HCT116 (cell line): ENCODE measurements at regions not wholly inside any gene's neighbourhood (a gene's known extent, or its start where the extent isn't known, plus 50 kb on each side); places are given as distances from the start of the nearest gene placed in this dataset.

Experiments
- ATAC-seq: fragments of 200-7000 bp; cut with Tn5 transposase; 2 replicates; pipeline ENCODE4 v1.9.1; 2020; ENCODE audit warnings: mild to moderate bottlenecking, moderate library complexity
- BruUV-seq: library from RNA; stranded (reverse); fragments of 400-500 nt; replicated peaks from 2 replicates; lab custom pipeline; 2021; lab: Mats Ljungman, UMichigan
- CTCF ChIA-PET: fragments of 300-600 bp; sonication (Branson Sonifier 250); formaldehyde crosslinking; loops from one replicate; lab custom pipeline; 2021; ENCODE audit warnings: antibody characterized with exemption; lab: Charles Lee
- POLR2A ChIA-PET: fragments of 300-600, 350-600 bp; sonication (Branson Sonifier 250); formaldehyde crosslinking; loops from one replicate; lab custom pipeline; 2021; ENCODE audit warnings: antibody characterized with exemption; lab: Charles Lee
- RAD21 ChIA-PET, 2 experiments: fragments of 300-600 bp; sonication (Branson Sonifier 250); formaldehyde crosslinking; loops; one replicate each; lab custom pipeline; 2023; ENCODE audit warnings: low total read pairs in 2 of 2; ENCODE audit not compliant: uncharacterized antibody in 2 of 2, unreplicated experiment in 2 of 2, low non-redundant PET in 1 of 2; lab: Charles Lee
- DNase-seq: peaks from one replicate; pipeline ENCODE4 v3.0.0-alpha.2; 2010; ENCODE audit warnings: low read depth, low spot score
- H2AFZ ChIP-seq: fragments of 200-600 bp; shearing (Covaris generic), sonication (generic); 2 replicates; pipeline ENCODE4 v1.6.1; 2017; ENCODE audit warnings: low read depth, mixed run types, mixed read lengths, antibody characterized with exemption, low read length; ENCODE audit not compliant: poor library complexity, severe bottlenecking
- H3K27ac ChIP-seq: 2 replicates; pipeline ENCODE4 v1.5.1; 2012; ENCODE audit warnings: low read depth, low read length
- H3K27me3 ChIP-seq: fragments of 200-600 bp; sonication (generic); 2 replicates; pipeline ENCODE4 v1.6.1; 2016; ENCODE audit warnings: mixed run types, low read length, mixed read lengths; ENCODE audit not compliant: insufficient read depth
- H3K36me3 ChIP-seq, 2 experiments: fragments of 200-500 bp in 1 of 2; fragments of 200-600 bp in 1 of 2; sonication (Bioruptor generic) in 1 of 2; sonication (generic) in 1 of 2; 2 replicates each; pipeline versions ENCODE4 v1.5.1 to v1.6.1; 2014 to 2016; ENCODE audit warnings: low read length in 2 of 2, inconsistent platforms in 1 of 2, mixed read lengths in 1 of 2, mixed run types in 1 of 2; ENCODE audit not compliant: insufficient read depth in 2 of 2, control insufficient read depth in 1 of 2
- H3K4me1 ChIP-seq, 2 experiments: fragments of 200-600 bp in 1 of 2; sonication (generic) in 1 of 2; 2 replicates each; pipeline versions ENCODE4 v1.5.1 to v1.6.1; 2012 to 2017; ENCODE audit warnings: low read length in 2 of 2, inconsistent platforms in 1 of 2, mild to moderate bottlenecking in 1 of 2, mixed read lengths in 1 of 2, mixed run types in 1 of 2, moderate library complexity in 1 of 2; ENCODE audit not compliant: insufficient read depth in 2 of 2, control insufficient read depth in 1 of 2
- H3K4me2 ChIP-seq: fragments of 200-600 bp; sonication (generic); 2 replicates; pipeline ENCODE4 v1.6.1; 2017; ENCODE audit warnings: mixed run types, low read length, mixed read lengths
- H3K4me3 ChIP-seq, 2 experiments: fragments of 200-600 bp in 1 of 2; sonication (generic) in 1 of 2; replicated peaks in 1 of 2; 2 replicates each; pipeline ENCODE4 v1.5.1; 2011 to 2016; ENCODE audit warnings: low read length in 2 of 2, control low read depth in 1 of 2, low read depth in 1 of 2, mild to moderate bottlenecking in 1 of 2, mixed read lengths in 1 of 2, mixed run types in 1 of 2
- H3K79me2 ChIP-seq: fragments of 200-600 bp; sonication (generic); 2 replicates; pipeline ENCODE4 v1.6.1; 2017; ENCODE audit warnings: mild to moderate bottlenecking, mixed run types, low read length, moderate library complexity, mixed read lengths; ENCODE audit not compliant: insufficient read depth
- H3K9ac ChIP-seq: fragments of 200-600 bp; sonication (generic); 2 replicates; pipeline ENCODE4 v1.6.1; 2016; ENCODE audit warnings: low read length, mixed read lengths
- H3K9me2 ChIP-seq: fragments of 200-600 bp; sonication (generic), shearing (Covaris generic); 2 replicates; pipeline ENCODE4 v1.6.1; 2017; ENCODE audit warnings: mixed run types, mild to moderate bottlenecking, moderate library complexity; ENCODE audit not compliant: insufficient read depth
- H3K9me3 ChIP-seq, 2 experiments: fragments of 200-500 bp in 1 of 2; fragments of 200-600 bp in 1 of 2; sonication (Bioruptor generic) in 1 of 2; sonication (generic) in 1 of 2; 2 replicates each; pipeline ENCODE4 v1.6.1; 2014 to 2017; ENCODE audit warnings: low read length in 2 of 2, mixed read lengths in 2 of 2, inconsistent platforms in 1 of 2, low read depth in 1 of 2, mild to moderate bottlenecking in 1 of 2, mixed run types in 1 of 2, moderate library complexity in 1 of 2; ENCODE audit not compliant: control insufficient read depth in 1 of 2, insufficient read depth in 1 of 2
- H4K20me1 ChIP-seq: fragments of 200-600 bp; sonication (generic), shearing (Covaris generic); 2 replicates; pipeline ENCODE4 v1.6.1; 2017; ENCODE audit warnings: mixed run types, mild to moderate bottlenecking, moderate library complexity; ENCODE audit not compliant: insufficient read depth
- EZH2 ChIP-seq: fragments of 200-600 bp; sonication (generic); IDR thresholded peaks from 2 replicates; pipeline ENCODE4 v1.6.1; 2017; ENCODE audit warnings: antibody characterized with exemption, mixed run types
- EZH2phosphoT487 ChIP-seq: fragments of 200-600 bp; IDR thresholded peaks from 2 replicates; pipeline ENCODE4 v1.6.1; 2018; ENCODE audit warnings: antibody characterized with exemption, borderline replicate concordance
- JUND ChIP-seq: IDR thresholded peaks from 2 replicates; pipeline ENCODE4 v1.6.1; 2012
- POLR2A ChIP-seq: IDR thresholded peaks from 2 replicates; pipeline ENCODE4 v1.7.0; 2011; ENCODE audit warnings: borderline replicate concordance; ENCODE audit not compliant: insufficient read depth, insufficient read length; ENCODE audit errors: extremely low read depth
- RAD21 ChIP-seq: IDR thresholded peaks from 2 replicates; pipeline ENCODE4 v1.6.1; 2012; ENCODE audit warnings: low read depth, mild to moderate bottlenecking
- ZFX ChIP-seq: fragments of 450-650 bp; IDR thresholded peaks from 2 replicates; pipeline ENCODE4 v1.6.1; 2017
- intact Hi-C: fragments of 100-400 bp; cut with micrococcal nuclease; formaldehyde crosslinking; loops from 2 replicates; pipeline ENCODE4 v1.10.0; 2022
- TF ChIP-seq, protein P1 (sequence below): IDR thresholded peaks from 2 replicates; pipeline ENCODE4 v1.6.1; 2012; ENCODE audit warnings: low read depth
- TF ChIP-seq, protein P2 (sequence below), 3 experiments: fragments of 200-600 bp in 1 of 3; sonication (generic) in 1 of 3; IDR thresholded peaks in 2 of 3; conservative IDR thresholded peaks in 1 of 3; 2 replicates each; pipeline ENCODE4 v1.5.1; 2012 to 2017; ENCODE audit warnings: low read depth in 2 of 3, low read length in 2 of 3, antibody characterized with exemption in 1 of 3, borderline replicate concordance in 1 of 3, control low read depth in 1 of 3, mild to moderate bottlenecking in 1 of 3, mixed read lengths in 1 of 3, mixed run types in 1 of 3, moderate library complexity in 1 of 3; ENCODE audit not compliant: insufficient read depth in 1 of 3

DNA sequence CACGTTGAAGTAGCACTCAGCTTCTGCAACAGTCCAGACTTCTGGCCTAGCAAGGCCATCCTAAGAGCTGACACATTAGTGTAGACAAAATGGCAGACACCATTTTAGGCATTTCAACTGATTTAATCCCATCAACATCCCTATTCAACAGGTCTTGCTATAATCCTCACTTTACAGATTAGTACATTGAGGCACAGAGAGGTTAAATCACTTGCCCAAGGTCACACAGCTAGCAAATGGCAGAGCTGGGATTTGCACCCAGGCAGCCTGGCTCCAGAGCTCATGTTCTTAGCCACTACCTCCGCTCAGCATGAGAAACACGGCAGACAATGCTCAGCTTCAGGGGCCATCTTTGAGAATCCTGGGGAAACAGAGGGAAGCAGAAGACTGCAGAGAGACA, 107.9 kb upstream of the TRIM2 start:
- POLR2A ChIA-PET, result no interaction called here

DNA sequence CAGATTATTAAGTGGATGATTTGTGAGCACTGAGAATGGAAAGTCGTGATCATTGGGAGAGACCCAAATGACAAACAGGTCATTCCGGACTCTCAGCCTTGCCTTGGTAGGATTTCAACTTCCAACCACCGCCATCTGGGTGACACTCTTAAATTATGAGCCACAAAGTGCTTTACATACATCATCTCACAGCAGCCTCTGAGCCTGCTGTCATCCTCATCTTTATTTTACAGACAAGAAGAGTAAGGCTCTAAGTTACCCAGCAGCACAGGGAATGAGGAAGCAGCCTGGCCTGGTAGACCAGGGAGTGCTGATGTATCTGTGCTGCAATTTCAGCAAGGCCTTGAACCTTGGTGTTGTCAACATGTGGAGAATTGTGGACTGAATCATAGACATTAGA, 105.8 kb upstream of the TRIM2 start:
- Histone ChIP-seq H3K9me2 (no peaks in the 10 kb centered on the region), H4K20me1 (no peaks in the 10 kb centered on the region), H3K4me2 (no peak overlapping the region), H3K4me3 (no peak overlapping the region), H3K79me2 (no peaks in the 10 kb centered on the region), H3K27ac (no peak overlapping the region), H3K36me3 (no peaks in the 10 kb centered on the region), H3K9ac (no peak overlapping the region), H3K9me3 (no peaks in the 10 kb centered on the region), H3K27me3 (no peaks in the 10 kb centered on the region), H3K4me1 (no peaks in the 10 kb centered on the region), H2AFZ (no peak overlapping the region)
- BruUV-seq, result no TSS peak
- ChIA-PET CTCF (no interaction called here), RAD21 (no interaction called here), POLR2A (no interaction called here)
- ATAC-seq (no peak), DNase-seq (no peak)
- intact Hi-C loops, result no loop called here
- TF ChIP-seq JUND, result no peak
- TF ChIP-seq, protein P1, sequence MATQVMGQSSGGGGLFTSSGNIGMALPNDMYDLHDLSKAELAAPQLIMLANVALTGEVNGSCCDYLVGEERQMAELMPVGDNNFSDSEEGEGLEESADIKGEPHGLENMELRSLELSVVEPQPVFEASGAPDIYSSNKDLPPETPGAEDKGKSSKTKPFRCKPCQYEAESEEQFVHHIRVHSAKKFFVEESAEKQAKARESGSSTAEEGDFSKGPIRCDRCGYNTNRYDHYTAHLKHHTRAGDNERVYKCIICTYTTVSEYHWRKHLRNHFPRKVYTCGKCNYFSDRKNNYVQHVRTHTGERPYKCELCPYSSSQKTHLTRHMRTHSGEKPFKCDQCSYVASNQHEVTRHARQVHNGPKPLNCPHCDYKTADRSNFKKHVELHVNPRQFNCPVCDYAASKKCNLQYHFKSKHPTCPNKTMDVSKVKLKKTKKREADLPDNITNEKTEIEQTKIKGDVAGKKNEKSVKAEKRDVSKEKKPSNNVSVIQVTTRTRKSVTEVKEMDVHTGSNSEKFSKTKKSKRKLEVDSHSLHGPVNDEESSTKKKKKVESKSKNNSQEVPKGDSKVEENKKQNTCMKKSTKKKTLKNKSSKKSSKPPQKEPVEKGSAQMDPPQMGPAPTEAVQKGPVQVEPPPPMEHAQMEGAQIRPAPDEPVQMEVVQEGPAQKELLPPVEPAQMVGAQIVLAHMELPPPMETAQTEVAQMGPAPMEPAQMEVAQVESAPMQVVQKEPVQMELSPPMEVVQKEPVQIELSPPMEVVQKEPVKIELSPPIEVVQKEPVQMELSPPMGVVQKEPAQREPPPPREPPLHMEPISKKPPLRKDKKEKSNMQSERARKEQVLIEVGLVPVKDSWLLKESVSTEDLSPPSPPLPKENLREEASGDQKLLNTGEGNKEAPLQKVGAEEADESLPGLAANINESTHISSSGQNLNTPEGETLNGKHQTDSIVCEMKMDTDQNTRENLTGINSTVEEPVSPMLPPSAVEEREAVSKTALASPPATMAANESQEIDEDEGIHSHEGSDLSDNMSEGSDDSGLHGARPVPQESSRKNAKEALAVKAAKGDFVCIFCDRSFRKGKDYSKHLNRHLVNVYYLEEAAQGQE, result no peak
- TF ChIP-seq ZFX, result no peak
- TF ChIP-seq EZH2, result no peak
- TF ChIP-seq RAD21, result no peak
- TF ChIP-seq EZH2phosphoT487, result no peak
- TF ChIP-seq, protein P2, sequence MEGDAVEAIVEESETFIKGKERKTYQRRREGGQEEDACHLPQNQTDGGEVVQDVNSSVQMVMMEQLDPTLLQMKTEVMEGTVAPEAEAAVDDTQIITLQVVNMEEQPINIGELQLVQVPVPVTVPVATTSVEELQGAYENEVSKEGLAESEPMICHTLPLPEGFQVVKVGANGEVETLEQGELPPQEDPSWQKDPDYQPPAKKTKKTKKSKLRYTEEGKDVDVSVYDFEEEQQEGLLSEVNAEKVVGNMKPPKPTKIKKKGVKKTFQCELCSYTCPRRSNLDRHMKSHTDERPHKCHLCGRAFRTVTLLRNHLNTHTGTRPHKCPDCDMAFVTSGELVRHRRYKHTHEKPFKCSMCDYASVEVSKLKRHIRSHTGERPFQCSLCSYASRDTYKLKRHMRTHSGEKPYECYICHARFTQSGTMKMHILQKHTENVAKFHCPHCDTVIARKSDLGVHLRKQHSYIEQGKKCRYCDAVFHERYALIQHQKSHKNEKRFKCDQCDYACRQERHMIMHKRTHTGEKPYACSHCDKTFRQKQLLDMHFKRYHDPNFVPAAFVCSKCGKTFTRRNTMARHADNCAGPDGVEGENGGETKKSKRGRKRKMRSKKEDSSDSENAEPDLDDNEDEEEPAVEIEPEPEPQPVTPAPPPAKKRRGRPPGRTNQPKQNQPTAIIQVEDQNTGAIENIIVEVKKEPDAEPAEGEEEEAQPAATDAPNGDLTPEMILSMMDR (IDR thresholded peaks at IDR 0.05 in 2 of 3, conservative IDR thresholded peaks at IDR 0.05 in 1 of 3; ENCODE audit: borderline replicate concordance in 1 of 3, insufficient read depth in 1 of 3, low read depth in 2 of 3, low read length in 2 of 3), result no peak

More for the DNA sequence above, 107.9 kb upstream of the TRIM2 start:
- Histone ChIP-seq H3K4me2 (no peak overlapping the region), H3K4me3 (no peak overlapping the region), H3K9me2 (no peaks in the 10 kb centered on the region), H3K79me2 (no peaks in the 10 kb centered on the region), H2AFZ (no peak overlapping the region), H3K36me3 (no peaks in the 10 kb centered on the region), H4K20me1 (no peaks in the 10 kb centered on the region), H3K9me3 (no peaks in the 10 kb centered on the region), H3K27me3 (no peaks in the 10 kb centered on the region), H3K4me1 (no peaks in the 10 kb centered on the region), H3K27ac (no peak overlapping the region), H3K9ac (no peak overlapping the region)
- BruUV-seq, result no TSS peak
- RAD21 ChIA-PET, result no interaction called here
- intact Hi-C loops, result no loop called here
- ATAC-seq (no peak), DNase-seq (no peak)
- CTCF ChIA-PET, result interaction anchor here (1.5 kb wide), 1 partner anchor 13 kb away, joined by 5 read pairs; no protein-coding TSS in a partner anchor
- TF ChIP-seq, protein P2 (IDR thresholded peaks at IDR 0.05 in 2 of 3, conservative IDR thresholded peaks at IDR 0.05 in 1 of 3; ENCODE audit: borderline replicate concordance in 1 of 3, insufficient read depth in 1 of 3, low read depth in 2 of 3, low read length in 2 of 3), result no peak
- TF ChIP-seq POLR2A, result no peak
